PC-9 (cell line): ENCODE measurements at regions not wholly inside any gene's neighbourhood (a gene's known extent, or its start where the extent isn't known, plus 50 kb on each side); places are given as distances from the start of the nearest gene placed in this dataset.

Experiments
- BruUV-seq: library from RNA; stranded (reverse); fragments of 400-500 nt; replicated peaks from 2 replicates; lab custom pipeline; 2021; lab: Mats Ljungman, UMichigan
- CTCF ChIA-PET: fragments of 300-600 bp; sonication (Branson Sonifier 250); formaldehyde crosslinking; loops from one replicate; lab custom pipeline; 2022; ENCODE audit warnings: antibody characterized with exemption; lab: Charles Lee
- POLR2A ChIA-PET: fragments of 300-600 bp; sonication (Branson Sonifier 250); formaldehyde crosslinking; loops from one replicate; lab custom pipeline; 2022; ENCODE audit warnings: antibody characterized with exemption; ENCODE audit not compliant: unreplicated experiment; lab: Charles Lee
- DNase-seq, 2 experiments: peaks; one replicate each; pipeline versions ENCODE4 v3.0.0 to v3.0.0-alpha.2; 2015 to 2022; ENCODE audit warnings: mixed read lengths in 1 of 2
- H2AFZ ChIP-seq: fragments of 200-600 bp; sonication (generic); 2 replicates; pipeline ENCODE4 v1.8.1; 2017; ENCODE audit warnings: antibody characterized with exemption
- H3F3A ChIP-seq: fragments of 200-600 bp; sonication (generic); 2 replicates; pipeline ENCODE4 v1.8.1; 2017; ENCODE audit warnings: antibody characterized with exemption, mild to moderate bottlenecking, low read depth; ENCODE audit not compliant: insufficient read depth
- H3K27ac ChIP-seq: fragments of 200-600 bp; sonication (generic); 2 replicates; pipeline ENCODE4 v1.6.1; 2016; ENCODE audit warnings: mixed run types
- H3K27me3 ChIP-seq: fragments of 200-600 bp; sonication (generic); 2 replicates; pipeline ENCODE4 v1.6.1; 2016; ENCODE audit warnings: low read depth, mixed run types; ENCODE audit not compliant: insufficient read depth
- H3K36me3 ChIP-seq: fragments of 200-600 bp; sonication (generic); 2 replicates; pipeline ENCODE4 v1.6.1; 2016; ENCODE audit warnings: low read depth, mixed run types
- H3K4me1 ChIP-seq: fragments of 200-600 bp; sonication (generic); replicated peaks from 2 replicates; pipeline ENCODE4 v1.6.1; 2016; ENCODE audit warnings: mixed run types; ENCODE audit not compliant: insufficient read depth
- H3K4me2 ChIP-seq: fragments of 200-600 bp; sonication (generic); 2 replicates; pipeline ENCODE4 v1.6.1; 2017; ENCODE audit warnings: mixed run types
- H3K4me3 ChIP-seq: fragments of 200-600 bp; sonication (generic); 2 replicates; pipeline ENCODE4 v1.6.1; 2016; ENCODE audit warnings: mixed run types
- H3K79me2 ChIP-seq: fragments of 200-600 bp; sonication (generic); 2 replicates; pipeline ENCODE4 v1.6.1; 2017; ENCODE audit warnings: low read depth, mixed run types
- H3K9me2 ChIP-seq: fragments of 200-600 bp; sonication (generic); 2 replicates; pipeline ENCODE4 v1.8.1; 2017; ENCODE audit warnings: mild to moderate bottlenecking; ENCODE audit not compliant: insufficient read depth
- H3K9me3 ChIP-seq: fragments of 200-600 bp; sonication (generic); 2 replicates; pipeline ENCODE4 v1.8.1; 2016; ENCODE audit warnings: low read depth; ENCODE audit not compliant: insufficient read depth
- H4K20me1 ChIP-seq: fragments of 200-600 bp; sonication (generic); 2 replicates; pipeline ENCODE4 v1.8.1; 2017; ENCODE audit not compliant: insufficient read depth
- CTCF ChIP-seq: fragments of 200-600 bp; sonication (generic); conservative IDR thresholded peaks from 2 replicates; pipeline ENCODE4 v1.6.1; 2017; ENCODE audit warnings: mixed run types, antibody characterized with exemption, mild to moderate bottlenecking, moderate library complexity
- EZH2 ChIP-seq: fragments of 200-600 bp; sonication (generic); IDR thresholded peaks from 2 replicates; pipeline ENCODE4 v1.8.0; 2017; ENCODE audit warnings: antibody characterized with exemption, low read depth
- intact Hi-C: fragments of 100-400 bp; cut with micrococcal nuclease; formaldehyde crosslinking; loops from one replicate; pipeline ENCODE4 v1.10.0; 2022; ENCODE audit not compliant: unreplicated experiment

- ChIA-PET CTCF (no interaction called here), POLR2A (no interaction called here)
- Histone ChIP-seq H3F3A (no peaks in the 10 kb centered on the region), H3K36me3 (no peaks in the 10 kb centered on the region), H3K9me3 (no peaks in the 10 kb centered on the region), H3K27me3 (no peaks in the 10 kb centered on the region), H3K79me2 (no peaks in the 10 kb centered on the region), H3K4me2 (no peak overlapping the region), H3K9me2 (no peaks in the 10 kb centered on the region), H3K4me3 (no peak overlapping the region), H3K27ac (no peak overlapping the region), H2AFZ (no peak overlapping the region), H3K4me1 (no peaks in the 10 kb centered on the region), H4K20me1 (no peaks in the 10 kb centered on the region)
- TF ChIP-seq CTCF (no peak), EZH2 (no peak)
- intact Hi-C loops: no loop called here
- no peak for DNase-seq
- BruUV-seq: no TSS peak
These were observed 289.8 kb upstream of the PIK3C3 start for GRCh38 chr18:41665210-41665609.

DNA sequence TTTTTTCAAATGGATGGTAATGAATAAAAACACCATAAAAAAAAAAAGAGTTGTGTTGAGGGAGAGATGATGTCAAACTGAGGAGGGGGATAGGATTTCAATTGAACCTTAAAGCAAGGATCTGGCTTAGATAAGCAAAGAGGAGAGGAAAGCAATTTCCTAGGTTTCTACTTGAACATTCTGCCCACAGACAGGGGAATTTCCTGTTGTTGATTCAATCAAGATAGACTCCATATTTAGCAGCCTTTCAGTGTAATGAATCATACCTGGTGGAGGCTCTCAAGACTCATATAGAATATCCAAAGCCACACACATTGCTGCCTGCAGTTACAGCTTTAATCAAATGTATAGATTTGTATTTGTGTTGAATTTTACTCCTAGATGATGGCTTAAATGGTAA, 294.4 kb upstream of the PIK3C3 start:
- Histone ChIP-seq H3K4me3 (no peak overlapping the region), H3F3A (no peaks in the 10 kb centered on the region), H3K9me3 (no peaks in the 10 kb centered on the region), H3K27me3 (no peaks in the 10 kb centered on the region), H3K4me2 (no peak overlapping the region), H3K4me1 (no peaks in the 10 kb centered on the region), H3K27ac (no peak overlapping the region), H3K79me2 (no peaks in the 10 kb centered on the region), H3K36me3 (no peaks in the 10 kb centered on the region), H4K20me1 (no peaks in the 10 kb centered on the region), H2AFZ (no peak overlapping the region), H3K9me2 (no peaks in the 10 kb centered on the region)
- no TSS peak for BruUV-seq
- TF ChIP-seq EZH2: no peak
- no peak for TF ChIP-seq CTCF
- POLR2A ChIA-PET: no interaction called here
- DNase-seq: no peak
- intact Hi-C loops: no loop called here
- CTCF ChIA-PET: no interaction called here

DNA sequence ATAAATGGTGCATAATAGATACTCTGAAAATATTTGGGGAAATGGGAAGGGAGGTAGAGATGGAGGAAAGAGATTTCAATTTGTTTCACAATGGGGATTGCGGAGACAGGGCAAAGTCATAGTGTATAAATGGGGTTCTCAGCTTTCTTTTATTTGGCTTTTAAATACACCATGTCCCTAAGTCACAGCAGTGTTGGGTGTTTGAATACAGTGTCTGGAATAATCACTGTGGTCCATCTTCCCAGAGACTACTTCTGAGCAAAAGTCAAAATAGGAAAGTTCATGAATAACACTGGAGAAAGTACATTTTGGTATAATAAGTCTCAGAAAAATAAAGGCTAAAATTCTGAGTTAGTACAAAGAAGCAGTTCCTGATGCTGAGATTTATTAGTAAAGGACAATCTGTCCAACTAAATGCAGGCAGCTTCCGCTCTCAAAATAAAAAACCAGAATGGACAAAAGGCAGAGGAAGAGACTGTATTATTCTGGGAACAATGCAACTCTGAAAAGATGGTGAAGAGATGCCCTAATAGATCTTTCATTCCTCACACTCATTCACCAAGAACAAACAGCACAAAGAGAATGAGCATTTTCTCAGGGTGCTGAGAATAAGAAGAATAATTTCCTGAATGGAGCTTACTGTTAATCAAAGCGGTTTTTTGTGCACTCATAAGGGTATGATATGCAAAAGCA, 295.4 kb upstream of the PIK3C3 start:
- no peak overlapping the region for H3K4me3 ChIP-seq
- no peak for DNase-seq
- H3K36me3 ChIP-seq: no peaks in the 10 kb centered on the region
- no peaks in the 10 kb centered on the region for H3F3A ChIP-seq
- H2AFZ ChIP-seq: no peak overlapping the region
- intact Hi-C loops: no loop called here
- BruUV-seq: no TSS peak
- H4K20me1 ChIP-seq: no peaks in the 10 kb centered on the region
- H3K79me2 ChIP-seq: no peaks in the 10 kb centered on the region
- no peaks in the 10 kb centered on the region for H3K9me2 ChIP-seq
- no peak for TF ChIP-seq CTCF
- ChIA-PET CTCF (no interaction called here), POLR2A (no interaction called here)
- no peaks in the 10 kb centered on the region for H3K9me3 ChIP-seq
- H3K27me3 ChIP-seq: no peaks in the 10 kb centered on the region
- no peak overlapping the region for H3K4me2 ChIP-seq
- H3K4me1 ChIP-seq: no peaks in the 10 kb centered on the region
- H3K27ac ChIP-seq: no peak overlapping the region
